ENCODE measurements at regions not wholly inside any gene's neighbourhood (a gene's known extent, or its start where the extent isn't known, plus 50 kb on each side); places are given as distances from the start of the nearest gene placed in this dataset.

- TF ChIP-seq, protein P1, sequence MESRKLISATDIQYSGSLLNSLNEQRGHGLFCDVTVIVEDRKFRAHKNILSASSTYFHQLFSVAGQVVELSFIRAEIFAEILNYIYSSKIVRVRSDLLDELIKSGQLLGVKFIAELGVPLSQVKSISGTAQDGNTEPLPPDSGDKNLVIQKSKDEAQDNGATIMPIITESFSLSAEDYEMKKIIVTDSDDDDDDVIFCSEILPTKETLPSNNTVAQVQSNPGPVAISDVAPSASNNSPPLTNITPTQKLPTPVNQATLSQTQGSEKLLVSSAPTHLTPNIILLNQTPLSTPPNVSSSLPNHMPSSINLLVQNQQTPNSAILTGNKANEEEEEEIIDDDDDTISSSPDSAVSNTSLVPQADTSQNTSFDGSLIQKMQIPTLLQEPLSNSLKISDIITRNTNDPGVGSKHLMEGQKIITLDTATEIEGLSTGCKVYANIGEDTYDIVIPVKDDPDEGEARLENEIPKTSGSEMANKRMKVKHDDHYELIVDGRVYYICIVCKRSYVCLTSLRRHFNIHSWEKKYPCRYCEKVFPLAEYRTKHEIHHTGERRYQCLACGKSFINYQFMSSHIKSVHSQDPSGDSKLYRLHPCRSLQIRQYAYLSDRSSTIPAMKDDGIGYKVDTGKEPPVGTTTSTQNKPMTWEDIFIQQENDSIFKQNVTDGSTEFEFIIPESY (IDR thresholded peaks at IDR 0.05; ENCODE audit: borderline replicate concordance, low read depth), result no peak
- TF ChIP-seq SIN3A (IDR thresholded peaks at IDR 0.05; ENCODE audit: borderline replicate concordance, low read depth, low read length) (no peak), NRF1 (IDR thresholded peaks at IDR 0.05; ENCODE audit: low read depth, low read length) (no peak), EP300 (IDR thresholded peaks at IDR 0.05; ENCODE audit: borderline replicate concordance in 1 of 2, low read depth in 1 of 2, low read length in 1 of 2) (no peak), POLR2AphosphoS5 (IDR thresholded peaks at IDR 0.05; ENCODE audit: low read depth, low read length) (no peak), GABPA (IDR thresholded peaks at IDR 0.05; ENCODE audit: low read depth) (no peak), TAF1 (IDR thresholded peaks at IDR 0.05; ENCODE audit: borderline replicate concordance, low read depth, low read length) (no peak)
- TF ChIP-seq, protein P2, sequence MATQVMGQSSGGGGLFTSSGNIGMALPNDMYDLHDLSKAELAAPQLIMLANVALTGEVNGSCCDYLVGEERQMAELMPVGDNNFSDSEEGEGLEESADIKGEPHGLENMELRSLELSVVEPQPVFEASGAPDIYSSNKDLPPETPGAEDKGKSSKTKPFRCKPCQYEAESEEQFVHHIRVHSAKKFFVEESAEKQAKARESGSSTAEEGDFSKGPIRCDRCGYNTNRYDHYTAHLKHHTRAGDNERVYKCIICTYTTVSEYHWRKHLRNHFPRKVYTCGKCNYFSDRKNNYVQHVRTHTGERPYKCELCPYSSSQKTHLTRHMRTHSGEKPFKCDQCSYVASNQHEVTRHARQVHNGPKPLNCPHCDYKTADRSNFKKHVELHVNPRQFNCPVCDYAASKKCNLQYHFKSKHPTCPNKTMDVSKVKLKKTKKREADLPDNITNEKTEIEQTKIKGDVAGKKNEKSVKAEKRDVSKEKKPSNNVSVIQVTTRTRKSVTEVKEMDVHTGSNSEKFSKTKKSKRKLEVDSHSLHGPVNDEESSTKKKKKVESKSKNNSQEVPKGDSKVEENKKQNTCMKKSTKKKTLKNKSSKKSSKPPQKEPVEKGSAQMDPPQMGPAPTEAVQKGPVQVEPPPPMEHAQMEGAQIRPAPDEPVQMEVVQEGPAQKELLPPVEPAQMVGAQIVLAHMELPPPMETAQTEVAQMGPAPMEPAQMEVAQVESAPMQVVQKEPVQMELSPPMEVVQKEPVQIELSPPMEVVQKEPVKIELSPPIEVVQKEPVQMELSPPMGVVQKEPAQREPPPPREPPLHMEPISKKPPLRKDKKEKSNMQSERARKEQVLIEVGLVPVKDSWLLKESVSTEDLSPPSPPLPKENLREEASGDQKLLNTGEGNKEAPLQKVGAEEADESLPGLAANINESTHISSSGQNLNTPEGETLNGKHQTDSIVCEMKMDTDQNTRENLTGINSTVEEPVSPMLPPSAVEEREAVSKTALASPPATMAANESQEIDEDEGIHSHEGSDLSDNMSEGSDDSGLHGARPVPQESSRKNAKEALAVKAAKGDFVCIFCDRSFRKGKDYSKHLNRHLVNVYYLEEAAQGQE (IDR thresholded peaks at IDR 0.05; ENCODE audit: low read depth, low read length), result no peak
Measured at GRCh38 chr1:42004322-42004721, 85.6 kb upstream of the HIVEP3 start (continued).

DNA sequence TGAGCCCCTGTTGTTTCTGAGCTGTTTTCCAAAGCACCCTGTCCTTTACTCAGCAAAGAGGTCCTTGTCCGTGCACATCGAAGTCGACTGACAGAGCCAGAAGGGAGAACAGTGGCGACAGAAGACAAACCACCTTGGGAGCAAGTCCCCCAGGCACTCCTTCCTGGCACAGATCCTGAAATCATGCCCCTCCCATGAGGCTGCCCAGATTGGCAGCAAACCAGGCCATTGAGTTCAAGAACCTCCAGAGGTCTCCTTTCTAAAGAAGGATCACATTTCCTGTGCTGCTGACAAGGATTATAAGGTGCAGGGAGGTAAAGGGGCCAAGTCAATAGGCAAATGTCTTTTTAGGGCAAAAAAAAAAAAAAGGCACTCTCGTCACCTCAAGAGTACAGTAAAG lies 84.7 kb upstream of the HIVEP3 start:
- Histone ChIP-seq H3F3A (replicated peaks; ENCODE audit: insufficient read depth) (no peaks in the 10 kb centered on the region), H3K27ac (ENCODE audit: low read depth in 2 of 2, low read length in 1 of 2) (no peak overlapping the region), H3K27me3 (ENCODE audit: insufficient read depth) (no peaks in the 10 kb centered on the region), H4K20me1 (ENCODE audit: insufficient read depth) (no peaks in the 10 kb centered on the region), H3K9ac (no peak overlapping the region), H3K4me2 (no peak overlapping the region), H3K4me3 (ENCODE audit: low read depth in 2 of 2, low read length in 1 of 2) (no peak overlapping the region), H2AFZ (ENCODE audit: low read depth) (no peak overlapping the region), H3K9me2 (no peaks in the 10 kb centered on the region), H3K4me1 (ENCODE audit: control insufficient read depth in 1 of 2, insufficient read depth in 2 of 2, low read depth in 1 of 2, low read length in 1 of 2) (peaks cover 0 to 4% of the 10 kb centered on the region in 2 experiments; a peak in 1 of 4 replicates), H3K36me3 (replicated peaks in 1 of 2; ENCODE audit: control insufficient read depth in 1 of 2, insufficient read depth in 2 of 2, low read length in 1 of 2) (no peaks in the 10 kb centered on the region), H3K9me3 (no peaks in the 10 kb centered on the region), H3K79me2 (ENCODE audit: insufficient read depth) (no peaks in the 10 kb centered on the region; the same call in 1 of the 2 replicates)
- no peak for DNase-seq
- CTCF ChIA-PET, result interaction anchor here (0.9 to 1.6 kb wide), 5 partner anchors 8 to 429 kb away, joined by 3 to 5 read pairs (median 3); no protein-coding TSS in a partner anchor
- 94% methylated on average over 5 of the region's 5 CpGs for WGBS (ENCODE audit: low lambda C conversion rate)
- POLR2A ChIA-PET, result no interaction called here
- TF ChIP-seq CHD2 (IDR thresholded peaks at IDR 0.05; ENCODE audit: low read length, partially characterized antibody) (no peak), GABPA (IDR thresholded peaks at IDR 0.05; ENCODE audit: low read depth) (no peak), GATA2 (CRISPR knock-in tag; IDR thresholded peaks at IDR 0.05) (no peak)
- TF ChIP-seq, protein P2 (IDR thresholded peaks at IDR 0.05; ENCODE audit: low read depth, low read length), result no peak
- TF ChIP-seq, protein P3, sequence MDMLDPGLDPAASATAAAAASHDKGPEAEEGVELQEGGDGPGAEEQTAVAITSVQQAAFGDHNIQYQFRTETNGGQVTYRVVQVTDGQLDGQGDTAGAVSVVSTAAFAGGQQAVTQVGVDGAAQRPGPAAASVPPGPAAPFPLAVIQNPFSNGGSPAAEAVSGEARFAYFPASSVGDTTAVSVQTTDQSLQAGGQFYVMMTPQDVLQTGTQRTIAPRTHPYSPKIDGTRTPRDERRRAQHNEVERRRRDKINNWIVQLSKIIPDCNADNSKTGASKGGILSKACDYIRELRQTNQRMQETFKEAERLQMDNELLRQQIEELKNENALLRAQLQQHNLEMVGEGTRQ (IDR thresholded peaks at IDR 0.05; ENCODE audit: borderline replicate concordance, low read depth, low read length), result no peak
